Esophagus (tissue), 2 donors: ENCODE measurements at regions not wholly inside any gene's neighbourhood (a gene's known extent, or its start where the extent isn't known, plus 50 kb on each side); places are given as distances from the start of the nearest gene placed in this dataset.
"Not testable (repeated sequence)": the region's sequence is repeated elsewhere in the genome, so short reads cannot be mapped to it uniquely, and the experiment has no call there.

Source experiments
- H3K27ac ChIP-seq, 2 donors: one replicate each; pipeline ENCODE4 v1.5.1; 2013; ENCODE audit warnings: low read depth in 2 of 2, mild to moderate bottlenecking in 2 of 2, inconsistent platforms in 1 of 2, low read length in 1 of 2, moderate library complexity in 1 of 2
- H3K27me3 ChIP-seq, 2 donors: one replicate each; pipeline ENCODE4 v1.6.1; 2013; ENCODE audit warnings: low read length in 2 of 2, control low read depth in 1 of 2, mild to moderate bottlenecking in 1 of 2; ENCODE audit not compliant: insufficient read depth in 2 of 2, control insufficient read depth in 1 of 2
- H3K36me3 ChIP-seq, 2 donors: one replicate each; pipeline ENCODE4 v1.6.1; 2013; ENCODE audit warnings: low read length in 1 of 2; ENCODE audit not compliant: control insufficient read depth in 2 of 2, insufficient read depth in 2 of 2
- H3K4me1 ChIP-seq, 2 donors: one replicate each; pipeline ENCODE4 v1.6.1; 2013; ENCODE audit warnings: low read length in 1 of 2; ENCODE audit not compliant: control insufficient read depth in 2 of 2, insufficient read depth in 2 of 2
- H3K4me3 ChIP-seq, 2 donors: one replicate each; pipeline ENCODE4 v1.5.1; 2013; ENCODE audit warnings: low read length in 2 of 2, mild to moderate bottlenecking in 2 of 2, low read depth in 1 of 2, moderate library complexity in 1 of 2
- H3K9me3 ChIP-seq, 2 donors: one replicate each; pipeline ENCODE4 v1.6.1; 2013; ENCODE audit warnings: mild to moderate bottlenecking in 2 of 2, low read depth in 1 of 2, low read length in 1 of 2, moderate library complexity in 1 of 2; ENCODE audit not compliant: control insufficient read depth in 2 of 2, insufficient read depth in 1 of 2
- WGBS, 2 donors: extraction: QIAGEN DNeasy Blood & Tissue Kit; methylation state at CpG; one replicate each; pipeline ENCODE4 v1.1.7; 2013; 5-methylcytosine and 5-hydroxymethylcytosine counted together
- donor health status: healthy with polysubstance abuse.
- donor health status: Bipolar disorder and iron deficiency.

DNA sequence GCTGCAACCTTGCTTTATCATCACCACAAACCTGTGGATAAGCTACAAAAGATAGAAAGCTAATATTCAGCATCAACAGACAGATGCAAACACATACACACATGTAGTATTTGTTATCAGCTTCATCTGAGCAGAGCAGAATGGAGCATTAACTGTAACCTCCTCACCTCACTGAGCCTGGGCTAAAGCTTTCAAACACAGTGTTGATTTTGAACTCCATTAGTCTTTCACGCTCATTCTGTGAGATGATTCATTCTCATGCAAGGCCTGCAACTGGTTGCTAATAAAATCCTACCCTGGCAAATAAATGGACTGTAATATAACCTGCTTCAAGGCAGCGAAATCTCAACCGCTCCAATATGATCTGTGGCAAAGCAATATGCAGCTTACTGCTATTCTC, 1360.6 kb upstream of the ACO1 start:
- H3K27me3 ChIP-seq: no peaks in the 10 kb centered on the region
- no peaks in the 10 kb centered on the region for H3K36me3 ChIP-seq
- H3K27ac ChIP-seq: no peak overlapping the region
- no peaks in the 10 kb centered on the region for H3K9me3 ChIP-seq
- H3K4me1 ChIP-seq: no peaks in the 10 kb centered on the region
- 56 to 57% methylated on average over 3 of the region's 3 CpGs for WGBS, 2 donors
- no peak overlapping the region for H3K4me3 ChIP-seq

DNA sequence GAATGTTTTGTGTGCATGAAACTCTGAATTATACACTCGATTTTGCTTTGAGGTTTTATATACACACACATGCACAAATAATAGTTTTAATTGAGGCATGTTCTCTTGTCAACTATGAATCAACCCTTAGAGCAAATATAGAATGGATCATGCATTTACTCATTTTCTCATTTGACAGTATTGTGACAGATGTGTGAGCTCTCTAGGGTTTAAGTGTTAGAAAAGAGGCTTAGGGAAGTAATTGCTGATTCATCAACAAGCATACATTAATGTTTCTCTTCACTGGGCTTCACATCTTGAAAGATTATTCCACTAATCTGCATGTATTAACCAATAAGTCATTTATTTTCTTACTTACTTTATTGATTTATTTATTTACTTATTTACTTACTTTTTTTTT, 1356.8 kb upstream of the ACO1 start:
- WGBS, 2 donors: 24 to 30% methylated on average over 1 of the region's 1 CpG
- H3K4me3 ChIP-seq: no peak overlapping the region
- H3K4me1 ChIP-seq: no peaks in the 10 kb centered on the region

DNA sequence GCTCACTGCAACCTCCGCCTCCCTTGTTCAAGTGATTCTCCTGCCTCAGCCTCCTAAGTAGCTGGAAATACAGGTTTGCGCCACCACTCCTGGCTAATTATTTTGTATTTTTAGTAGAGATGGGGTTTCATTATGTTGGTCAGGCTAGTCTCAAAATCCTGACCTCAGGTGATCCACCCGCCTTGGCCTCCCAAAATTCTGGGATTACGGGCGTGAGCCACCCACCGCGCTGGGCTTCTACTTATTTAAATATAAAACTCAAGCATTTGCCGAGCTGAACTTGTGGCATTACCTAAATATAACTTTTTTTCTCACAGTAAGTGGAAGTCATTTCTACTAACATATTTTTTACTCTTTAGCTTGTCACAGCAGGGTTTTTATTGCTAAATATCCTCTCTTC, 1356.3 kb upstream of the ACO1 start:
- H3K36me3 ChIP-seq: no peaks in the 10 kb centered on the region

More for the DNA sequence above, 1356.8 kb upstream of the ACO1 start:
- Histone ChIP-seq H3K27ac (no peak overlapping the region), H3K36me3 (no peaks in the 10 kb centered on the region), H3K9me3 (no peaks in the 10 kb centered on the region), H3K27me3 (no peaks in the 10 kb centered on the region)

GRCh38 chr9:31030741-31031202, 1353.7 kb upstream of the ACO1 start:
- Histone ChIP-seq H3K4me1 (no peaks in the 10 kb centered on the region), H3K36me3 (no peaks in the 10 kb centered on the region), H3K9me3 (no peaks in the 10 kb centered on the region), H3K4me3 (no peak overlapping the region), H3K27me3 (no peaks in the 10 kb centered on the region), H3K27ac (no peak overlapping the region)
- WGBS, 2 donors: 10 to 15% methylated on average over 6 of the region's 6 CpGs

More for the DNA sequence above, 1356.3 kb upstream of the ACO1 start:
- WGBS, 2 donors: 94 to 96% methylated on average over 8 of the region's 8 CpGs
- no peaks in the 10 kb centered on the region for H3K4me1 ChIP-seq
- H3K27me3 ChIP-seq: no peaks in the 10 kb centered on the region
- no peaks in the 10 kb centered on the region for H3K9me3 ChIP-seq
- H3K4me3 ChIP-seq: no peak overlapping the region
- H3K27ac ChIP-seq: no peak overlapping the region

DNA sequence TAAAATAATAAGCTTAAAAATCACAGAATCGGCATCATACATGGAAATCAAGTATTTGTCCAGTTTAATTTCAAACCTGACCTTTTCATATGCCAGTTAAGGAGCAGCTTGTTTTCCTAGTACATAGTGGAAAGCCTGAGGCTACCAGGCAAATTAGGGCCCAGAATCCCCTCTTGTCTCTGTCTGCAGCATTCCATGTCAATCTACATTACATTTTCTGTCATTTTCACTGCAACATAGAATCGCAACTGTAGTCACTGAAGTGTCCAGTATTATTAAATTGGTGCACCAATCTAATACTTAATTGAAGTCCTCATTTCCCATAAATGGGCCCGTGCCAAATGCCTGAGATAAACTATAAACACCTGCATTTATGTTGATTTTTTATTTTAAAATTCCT, 1352.2 kb upstream of the ACO1 start:
- H3K9me3 ChIP-seq: no peaks in the 10 kb centered on the region
- 79 to 83% methylated on average over 3 of the region's 3 CpGs for WGBS, 2 donors
- no peaks in the 10 kb centered on the region for H3K36me3 ChIP-seq
- no peak overlapping the region for H3K4me3 ChIP-seq
- H3K4me1 ChIP-seq: no peaks in the 10 kb centered on the region
- H3K27me3 ChIP-seq: peaks cover 0 to 3% of the 10 kb centered on the region in 2 donors
- no peak overlapping the region for H3K27ac ChIP-seq

DNA sequence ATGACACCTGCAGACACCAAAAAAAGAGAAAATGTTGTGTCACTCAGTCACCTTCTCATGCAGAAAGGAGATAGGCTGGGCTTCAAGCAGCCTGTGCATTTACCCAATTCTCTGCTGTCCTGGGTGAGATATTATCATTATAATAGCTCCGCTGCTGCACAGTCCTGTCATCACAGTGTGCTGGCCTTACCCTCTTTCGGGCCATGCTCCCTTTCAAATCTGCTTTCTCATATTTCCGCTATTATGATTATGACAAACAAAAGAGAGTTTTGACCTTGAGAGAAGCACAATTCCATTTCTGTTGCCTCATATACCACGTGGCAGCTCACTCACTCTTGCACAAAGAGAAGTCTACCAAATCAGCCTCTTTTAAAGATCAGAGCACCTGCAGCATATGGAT, 1350.1 kb upstream of the ACO1 start:
- WGBS, 2 donors: 48 to 49% methylated on average over 4 of the region's 4 CpGs
- Histone ChIP-seq H3K9me3 (no peaks in the 10 kb centered on the region), H3K4me3 (no peak overlapping the region), H3K27ac (no peak overlapping the region), H3K4me1 (no peaks in the 10 kb centered on the region), H3K27me3 (peaks cover 0 to 3% of the 10 kb centered on the region in 2 donors), H3K36me3 (no peaks in the 10 kb centered on the region)

GRCh38 chr9:31040564-31040963, 1343.9 kb upstream of the ACO1 start:
- H3K9me3 ChIP-seq: no peaks in the 10 kb centered on the region
- no peaks in the 10 kb centered on the region for H3K4me1 ChIP-seq
- no peak overlapping the region for H3K4me3 ChIP-seq
- no peaks in the 10 kb centered on the region for H3K36me3 ChIP-seq
- WGBS, 2 donors: 85 to 87% methylated on average over 4 of the region's 4 CpGs
- peaks cover 0 to 3% of the 10 kb centered on the region in 2 donors for H3K27me3 ChIP-seq
- H3K27ac ChIP-seq: no peak overlapping the region

DNA sequence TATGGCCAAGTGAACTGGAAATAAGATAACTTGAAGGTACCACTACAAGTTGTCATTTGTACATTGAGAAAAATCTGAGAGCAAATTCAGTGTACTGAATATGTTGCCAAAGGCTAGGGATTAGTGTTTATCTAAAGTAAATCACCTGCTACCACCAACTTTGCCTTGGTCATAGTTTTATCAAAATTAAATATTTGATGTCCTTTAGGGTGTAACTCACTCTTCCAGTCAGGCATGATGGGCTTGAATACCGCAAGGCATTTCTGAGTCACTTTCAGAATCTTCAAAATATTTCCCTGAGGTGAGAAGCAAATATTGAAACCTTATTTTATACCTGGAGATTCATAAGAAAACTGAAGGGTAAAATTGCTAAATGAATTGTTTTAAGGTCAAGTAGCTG, 1338.6 kb upstream of the ACO1 start:
- Histone ChIP-seq H3K27me3 (no peaks in the 10 kb centered on the region), H3K36me3 (no peaks in the 10 kb centered on the region), H3K27ac (no peak overlapping the region), H3K9me3 (no peaks in the 10 kb centered on the region), H3K4me3 (no peak overlapping the region), H3K4me1 (no peaks in the 10 kb centered on the region)
- WGBS, 2 donors: 42 to 45% methylated on average over 1 of the region's 1 CpG

DNA sequence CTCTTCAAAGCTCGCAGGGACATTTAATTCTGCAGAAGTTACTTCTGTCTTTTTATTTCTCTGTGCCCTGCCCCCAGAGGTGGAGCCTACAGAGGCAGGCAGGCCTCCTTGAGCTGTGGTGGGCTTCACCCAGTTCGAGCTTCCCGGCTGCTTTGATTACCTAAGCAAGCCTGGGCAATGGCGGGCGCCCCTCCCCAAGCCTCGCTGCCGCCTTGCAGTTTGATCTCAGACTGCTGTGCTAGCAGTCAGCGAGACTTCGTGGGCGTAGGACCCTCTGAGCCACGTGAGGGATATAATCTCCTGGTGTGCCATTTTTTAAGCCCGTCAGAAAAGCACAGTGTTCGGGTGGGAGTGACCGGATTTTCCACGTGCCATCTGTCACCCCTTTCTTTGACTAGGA, 1322.9 kb upstream of the ACO1 start:
- WGBS, 2 donors: 81 to 83% methylated on average over 15 of the region's 15 CpGs
- not testable (repeated sequence) for H3K4me1 ChIP-seq, H3K36me3 ChIP-seq, H3K9me3 ChIP-seq, H3K27me3 ChIP-seq, H3K4me3 ChIP-seq, H3K27ac ChIP-seq

DNA sequence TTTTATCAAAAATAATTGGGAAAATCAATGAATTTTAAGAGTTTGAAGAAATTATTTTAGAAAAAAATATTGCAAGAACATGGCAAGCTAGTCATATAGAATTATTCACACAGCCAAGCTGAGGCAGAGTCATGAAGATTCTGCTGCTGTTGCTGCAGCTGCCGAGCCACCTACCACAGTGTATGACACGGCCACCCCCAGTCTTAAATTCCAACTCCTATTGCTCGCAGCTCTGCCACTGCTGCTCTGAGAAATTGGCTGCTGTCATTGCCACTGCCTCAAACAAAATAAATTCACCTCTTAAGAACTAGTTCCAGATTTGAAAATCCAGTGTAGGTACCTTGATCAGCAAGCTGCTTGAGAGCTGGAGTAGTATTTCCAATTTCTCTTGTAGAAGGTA, 1318.8 kb upstream of the ACO1 start:
- Histone ChIP-seq H3K27ac (no peak overlapping the region), H3K9me3 (peaks cover 0 to 2% of the 10 kb centered on the region in 2 donors), H3K4me3 (no peak overlapping the region), H3K27me3 (no peaks in the 10 kb centered on the region), H3K4me1 (no peaks in the 10 kb centered on the region), H3K36me3 (no peaks in the 10 kb centered on the region)
- WGBS, 2 donors: 74 to 79% methylated on average over 3 of the region's 3 CpGs
